ENCODE measurements at regions not wholly inside any gene's neighbourhood (a gene's known extent, or its start where the extent isn't known, plus 50 kb on each side); places are given as distances from the start of the nearest gene placed in this dataset.
"Not testable (repeated sequence)": the region's sequence is repeated elsewhere in the genome, so short reads cannot be mapped to it uniquely, and the experiment has no call there.

- no peak overlapping the region for H3K4me3 Mint-ChIP-seq
- no peaks in the 10 kb centered on the region for H3K4me1 Mint-ChIP-seq
- H3K9me3 Mint-ChIP-seq: no peaks in the 10 kb centered on the region
- H3K27ac Mint-ChIP-seq: no peak overlapping the region
- peaks cover 12% of the 10 kb centered on the region for H3K27me3 Mint-ChIP-seq
- no peaks in the 10 kb centered on the region for H3K36me3 Mint-ChIP-seq (ENCODE audit: low read depth)
- CTCF ChIA-PET: no interaction called here
- POLR2A ChIA-PET: no interaction called here
- DNase-seq: no peak
Observed at GRCh38 chr11:115980337-115981103, 476.3 kb upstream of the CADM1 start.

GRCh38 chr11:115974703-115975102 is 470.5 kb upstream of the CADM1 start:
- Mint-ChIP-seq H3K27ac (no peak overlapping the region), H3K9me3 (no peaks in the 10 kb centered on the region), H3K4me3 (no peak overlapping the region), H3K27me3 (peaks cover 25% of the 10 kb centered on the region), H3K36me3 (ENCODE audit: low read depth) (no peaks in the 10 kb centered on the region), H3K4me1 (no peaks in the 10 kb centered on the region)
- ChIA-PET CTCF (no interaction called here), POLR2A (no interaction called here)
- no peak for DNase-seq

GRCh38 chr11:115967203-115967602 is 463.0 kb upstream of the CADM1 start:
- H3K36me3 Mint-ChIP-seq (ENCODE audit: low read depth); H3K27me3 Mint-ChIP-seq; H3K9me3 Mint-ChIP-seq; DNase-seq; POLR2A ChIA-PET; H3K4me1 Mint-ChIP-seq; CTCF ChIA-PET; H3K27ac Mint-ChIP-seq; H3K4me3 Mint-ChIP-seq: not testable (repeated sequence)

- Mint-ChIP-seq H3K4me3 (no peak overlapping the region), H3K4me1 (no peaks in the 10 kb centered on the region), H3K27ac (no peak overlapping the region), H3K9me3 (no peaks in the 10 kb centered on the region), H3K36me3 (ENCODE audit: low read depth) (no peaks in the 10 kb centered on the region), H3K27me3 (no peaks in the 10 kb centered on the region)
- ChIA-PET CTCF (no interaction called here), POLR2A (interaction anchor here (0.5 kb wide), 1 partner anchor 25 kb away, joined by 4 read pairs; no protein-coding TSS in a partner anchor)
- DNase-seq: no peak
Observed at GRCh38 chr11:115965767-115966504, 461.7 kb upstream of the CADM1 start.

- H3K9me3 Mint-ChIP-seq: no peaks in the 10 kb centered on the region
- ChIA-PET CTCF (no interaction called here), POLR2A (no interaction called here)
- H3K27me3 Mint-ChIP-seq: no peaks in the 10 kb centered on the region
- H3K36me3 Mint-ChIP-seq (ENCODE audit: low read depth): no peaks in the 10 kb centered on the region
- no peaks in the 10 kb centered on the region for H3K4me1 Mint-ChIP-seq
- H3K27ac Mint-ChIP-seq: no peak overlapping the region
- H3K4me3 Mint-ChIP-seq: no peak overlapping the region
- no peak for DNase-seq
Observed at GRCh38 chr11:115964091-115964490, 459.9 kb upstream of the CADM1 start.

GRCh38 chr11:115963156-115963555 is 458.9 kb upstream of the CADM1 start:
- H3K27ac Mint-ChIP-seq: no peak overlapping the region
- H3K9me3 Mint-ChIP-seq: no peaks in the 10 kb centered on the region
- H3K27me3 Mint-ChIP-seq: no peaks in the 10 kb centered on the region
- no peak overlapping the region for H3K4me3 Mint-ChIP-seq
- CTCF ChIA-PET: no interaction called here
- no peaks in the 10 kb centered on the region for H3K36me3 Mint-ChIP-seq (ENCODE audit: low read depth)
- H3K4me1 Mint-ChIP-seq: no peaks in the 10 kb centered on the region
- POLR2A ChIA-PET: no interaction called here
- DNase-seq: no peak

GRCh38 chr11:115961159-115962003 is 457.2 kb upstream of the CADM1 start:
- ChIA-PET CTCF (no interaction called here), POLR2A (interaction anchor here (0.7 kb wide), 1 partner anchor 1142 kb away, joined by 4 read pairs; no protein-coding TSS in a partner anchor)
- H3K27me3 Mint-ChIP-seq: no peaks in the 10 kb centered on the region
- H3K27ac Mint-ChIP-seq: no peak overlapping the region
- no peak overlapping the region for H3K4me3 Mint-ChIP-seq
- no peaks in the 10 kb centered on the region for H3K9me3 Mint-ChIP-seq
- DNase-seq: no peak
- H3K4me1 Mint-ChIP-seq: no peaks in the 10 kb centered on the region
- H3K36me3 Mint-ChIP-seq (ENCODE audit: low read depth): no peaks in the 10 kb centered on the region

GRCh38 chr11:115959081-115959486 is 454.9 kb upstream of the CADM1 start:
- no peak overlapping the region for H3K27ac Mint-ChIP-seq
- H3K36me3 Mint-ChIP-seq (ENCODE audit: low read depth): no peaks in the 10 kb centered on the region
- H3K4me3 Mint-ChIP-seq: no peak overlapping the region
- no peaks in the 10 kb centered on the region for H3K9me3 Mint-ChIP-seq
- POLR2A ChIA-PET: no interaction called here
- no peaks in the 10 kb centered on the region for H3K27me3 Mint-ChIP-seq
- CTCF ChIA-PET: interaction anchor here (0.9 kb wide), 1 partner anchor 280 kb away, joined by 3 read pairs; no protein-coding TSS in a partner anchor
- no peaks in the 10 kb centered on the region for H3K4me1 Mint-ChIP-seq
- no peak for DNase-seq

- Mint-ChIP-seq H3K27me3 (no peaks in the 10 kb centered on the region), H3K36me3 (ENCODE audit: low read depth) (no peaks in the 10 kb centered on the region), H3K27ac (no peak overlapping the region), H3K4me3 (no peak overlapping the region), H3K4me1 (no peaks in the 10 kb centered on the region), H3K9me3 (no peaks in the 10 kb centered on the region)
- POLR2A ChIA-PET: no interaction called here
- CTCF ChIA-PET: no interaction called here
- no peak for DNase-seq
Observed at GRCh38 chr11:115958089-115959000, 454.1 kb upstream of the CADM1 start.

- H3K27ac Mint-ChIP-seq: no peak overlapping the region
- H3K4me3 Mint-ChIP-seq: no peak overlapping the region
- POLR2A ChIA-PET: no interaction called here
- CTCF ChIA-PET: no interaction called here
- no peaks in the 10 kb centered on the region for H3K36me3 Mint-ChIP-seq (ENCODE audit: low read depth)
- DNase-seq: no peak
- H3K27me3 Mint-ChIP-seq: no peaks in the 10 kb centered on the region
- H3K4me1 Mint-ChIP-seq: no peaks in the 10 kb centered on the region
- H3K9me3 Mint-ChIP-seq: peaks cover 7% of the 10 kb centered on the region
Observed at GRCh38 chr11:115955803-115956202, 451.6 kb upstream of the CADM1 start.

GRCh38 chr11:115950660-115951059 is 446.4 kb upstream of the CADM1 start:
- ChIA-PET POLR2A (no interaction called here), CTCF (no interaction called here)
- no peak overlapping the region for H3K27ac Mint-ChIP-seq
- H3K9me3 Mint-ChIP-seq: peaks cover 12% of the 10 kb centered on the region
- no peaks in the 10 kb centered on the region for H3K27me3 Mint-ChIP-seq
- no peaks in the 10 kb centered on the region for H3K36me3 Mint-ChIP-seq (ENCODE audit: low read depth)
- no peak for DNase-seq
- H3K4me1 Mint-ChIP-seq: no peaks in the 10 kb centered on the region
- no peak overlapping the region for H3K4me3 Mint-ChIP-seq

- Mint-ChIP-seq H3K36me3 (ENCODE audit: low read depth) (no peaks in the 10 kb centered on the region), H3K4me1 (no peaks in the 10 kb centered on the region), H3K27ac (no peak overlapping the region), H3K27me3 (no peaks in the 10 kb centered on the region), H3K9me3 (peaks cover 3% of the 10 kb centered on the region), H3K4me3 (no peak overlapping the region)
- ChIA-PET CTCF (no interaction called here), POLR2A (no interaction called here)
- no peak for DNase-seq
Observed at GRCh38 chr11:115944596-115944995, 440.4 kb upstream of the CADM1 start.

Data from activated CD4-positive, alpha-beta T cell treated with anti-CD3 and anti-CD28 coated beads, Interleukin-2, amount 10 ng/mL, durations not matched to agents 7 days and 5 days (primary cell).